H9 (cell line): ENCODE measurements at regions not wholly inside any gene's neighbourhood (a gene's known extent, or its start where the extent isn't known, plus 50 kb on each side); places are given as distances from the start of the nearest gene placed in this dataset.

Experiments used
- DNase-seq: peaks from one replicate; pipeline ENCODE4 v3.0.0-alpha.2; 2017
- H2AFZ ChIP-seq: one replicate; pipeline ENCODE4 v1.6.1; 2013; ENCODE audit warnings: mild to moderate bottlenecking, low read length, control low read depth, moderate library complexity
- H2AK5ac ChIP-seq: 2 replicates; pipeline ENCODE4 v1.6.1; 2013; ENCODE audit warnings: low read length, control low read depth, mixed read lengths; ENCODE audit not compliant: insufficient read length
- H2BK120ac ChIP-seq: one replicate; pipeline ENCODE4 v1.6.1; 2013; ENCODE audit warnings: low read depth, mild to moderate bottlenecking, low read length, control low read depth, inconsistent platforms; ENCODE audit not compliant: poor library complexity, severe bottlenecking
- H2BK12ac ChIP-seq: 2 replicates; pipeline ENCODE4 v1.6.1; 2013; ENCODE audit warnings: low read length, control low read depth, mixed read lengths, low read depth; ENCODE audit not compliant: insufficient read length
- H2BK15ac ChIP-seq: 2 replicates; pipeline ENCODE4 v1.6.1; 2013; ENCODE audit warnings: low read depth, low read length, control low read depth
- H2BK20ac ChIP-seq: one replicate; pipeline ENCODE4 v1.6.1; 2013; ENCODE audit warnings: low read depth, mild to moderate bottlenecking, low read length, control low read depth, inconsistent platforms; ENCODE audit not compliant: poor library complexity, severe bottlenecking
- H2BK5ac ChIP-seq: 2 replicates; pipeline ENCODE4 v1.6.1; 2013; ENCODE audit warnings: low read length, control low read depth, mixed read lengths; ENCODE audit not compliant: insufficient read length
- H3K14ac ChIP-seq: 2 replicates; pipeline ENCODE4 v1.6.1; 2013; ENCODE audit warnings: low read length, control low read depth; ENCODE audit not compliant: insufficient read depth
- H3K18ac ChIP-seq: 2 replicates; pipeline ENCODE4 v1.6.1; 2013; ENCODE audit warnings: low read depth, mild to moderate bottlenecking, mixed read lengths, low read length, control low read depth; ENCODE audit not compliant: insufficient read length
- H3K23ac ChIP-seq: 2 replicates; pipeline ENCODE4 v1.6.1; 2013; ENCODE audit warnings: low read length, control low read depth, mixed read lengths, low read depth; ENCODE audit not compliant: insufficient read length
- H3K23me2 ChIP-seq: 2 replicates; pipeline ENCODE4 v1.6.1; 2013; ENCODE audit warnings: low read depth, mild to moderate bottlenecking, mixed read lengths, low read length, control low read depth; ENCODE audit not compliant: insufficient read length, poor library complexity, severe bottlenecking
- H3K27ac ChIP-seq: 2 replicates; pipeline ENCODE4 v1.5.1; 2013; ENCODE audit warnings: low read length, control low read depth, mixed read lengths, low read depth; ENCODE audit not compliant: insufficient read length
- H3K27me3 ChIP-seq: 2 replicates; pipeline ENCODE4 v1.6.1; 2013; ENCODE audit warnings: low read length, control low read depth, inconsistent platforms; ENCODE audit not compliant: insufficient read depth
- H3K4ac ChIP-seq: 2 replicates; pipeline ENCODE4 v1.6.1; 2013; ENCODE audit warnings: low read depth, mild to moderate bottlenecking, control low read depth, inconsistent platforms, low read length, moderate library complexity
- H3K4me1 ChIP-seq: 2 replicates; pipeline ENCODE4 v1.6.1; 2013; ENCODE audit warnings: low read length, control low read depth, inconsistent platforms; ENCODE audit not compliant: insufficient read depth
- H3K4me2 ChIP-seq: 2 replicates; pipeline ENCODE4 v1.6.1; 2013; ENCODE audit warnings: low read length, control low read depth, mixed read lengths; ENCODE audit not compliant: insufficient read length, insufficient read depth
- H3K56ac ChIP-seq: 2 replicates; pipeline ENCODE4 v1.6.1; 2013; ENCODE audit warnings: low read depth, mild to moderate bottlenecking, mixed read lengths, low read length, control low read depth; ENCODE audit not compliant: insufficient read length
- H3K79me1 ChIP-seq: 2 replicates; pipeline ENCODE4 v1.6.1; 2013; ENCODE audit warnings: low read depth, mild to moderate bottlenecking, moderate library complexity, low read length, control low read depth, inconsistent platforms; ENCODE audit not compliant: insufficient read depth, poor library complexity, severe bottlenecking
- H3K79me2 ChIP-seq: 2 replicates; pipeline ENCODE4 v1.6.1; 2013; ENCODE audit warnings: low read length, control low read depth, inconsistent platforms; ENCODE audit not compliant: insufficient read depth
- H3K9ac ChIP-seq: 2 replicates; pipeline ENCODE4 v1.6.1; 2013; ENCODE audit warnings: low read length, control low read depth, mixed read lengths; ENCODE audit not compliant: insufficient read length; ENCODE audit errors: extremely low read depth
- H3K9me3 ChIP-seq: one replicate; pipeline ENCODE4 v1.6.1; 2013; ENCODE audit warnings: low read depth, low read length, inconsistent platforms; ENCODE audit not compliant: control insufficient read depth
- H3T11ph ChIP-seq: one replicate; pipeline ENCODE4 v1.6.1; 2013; ENCODE audit warnings: mild to moderate bottlenecking, low read length, control low read depth, inconsistent platforms
- H4K20me1 ChIP-seq: one replicate; pipeline ENCODE4 v1.6.1; 2013; ENCODE audit not compliant: control insufficient read depth, insufficient read length, insufficient read depth
- H4K5ac ChIP-seq: 2 replicates; pipeline ENCODE4 v1.6.1; 2013; ENCODE audit warnings: low read depth, mild to moderate bottlenecking, mixed read lengths, low read length, control low read depth; ENCODE audit not compliant: insufficient read length
- H4K8ac ChIP-seq: replicated peaks from 2 replicates; pipeline ENCODE4 v1.6.1; 2013; ENCODE audit warnings: low read length, control low read depth, mixed read lengths, low read depth; ENCODE audit not compliant: insufficient read length
- H4K91ac ChIP-seq: 2 replicates; pipeline ENCODE4 v1.6.1; 2013; ENCODE audit warnings: low read depth, mild to moderate bottlenecking, moderate library complexity, mixed read lengths, low read length, control low read depth; ENCODE audit not compliant: insufficient read length
- H3K27ac Mint-ChIP-seq, 3 experiments: 2 replicates in 2 of 3; 3 replicates in 1 of 3; pipeline ENCODE4 v1.8.0; 2020 to 2021; ENCODE audit warnings: mixed read lengths in 3 of 3, mild to moderate bottlenecking in 1 of 3, moderate library complexity in 1 of 3
- H3K27me3 Mint-ChIP-seq: 2 replicates; pipeline ENCODE4 v1.8.0; 2021; ENCODE audit warnings: low read depth, mild to moderate bottlenecking, moderate library complexity, mixed read lengths
- H3K36me3 Mint-ChIP-seq, 3 experiments: 2 replicates in 2 of 3; 3 replicates in 1 of 3; pipeline ENCODE4 v1.8.0; 2020 to 2021; ENCODE audit warnings: low read depth in 3 of 3, mixed read lengths in 3 of 3; ENCODE audit not compliant: insufficient read depth in 1 of 3
- H3K4me1 Mint-ChIP-seq, 2 experiments: 2 replicates each; pipeline ENCODE4 v1.8.0; 2020; ENCODE audit warnings: mixed read lengths in 2 of 2
- H3K4me3 Mint-ChIP-seq, 2 experiments: 2 replicates in 1 of 2; 3 replicates in 1 of 2; pipeline ENCODE4 v1.8.0; 2020 to 2021; ENCODE audit warnings: mild to moderate bottlenecking in 2 of 2, mixed read lengths in 2 of 2, moderate library complexity in 1 of 2
- H3K9me3 Mint-ChIP-seq, 2 experiments: 2 replicates in 1 of 2; 3 replicates in 1 of 2; pipeline ENCODE4 v1.8.0; 2020; ENCODE audit warnings: mild to moderate bottlenecking in 2 of 2, mixed read lengths in 2 of 2, moderate library complexity in 1 of 2
- WGBS: extraction: QIAGEN DNeasy Blood & Tissue Kit; methylation state at CpG from one replicate; pipeline ENCODE4 v1.1.7; 2013; ENCODE audit warnings: missing lambda C conversion rate, low lambda C conversion rate, mixed read lengths; ENCODE audit not compliant: insufficient read length; ENCODE audit errors: extremely low coverage; 5-methylcytosine and 5-hydroxymethylcytosine counted together
- TF ChIP-seq, protein P1 (sequence below): fragments of 200-600 bp; sonication (generic); conservative IDR thresholded peaks from 3 replicates; pipeline ENCODE4 v1.8.0; 2021; ENCODE audit warnings: antibody characterized with exemption, mild to moderate bottlenecking

DNA sequence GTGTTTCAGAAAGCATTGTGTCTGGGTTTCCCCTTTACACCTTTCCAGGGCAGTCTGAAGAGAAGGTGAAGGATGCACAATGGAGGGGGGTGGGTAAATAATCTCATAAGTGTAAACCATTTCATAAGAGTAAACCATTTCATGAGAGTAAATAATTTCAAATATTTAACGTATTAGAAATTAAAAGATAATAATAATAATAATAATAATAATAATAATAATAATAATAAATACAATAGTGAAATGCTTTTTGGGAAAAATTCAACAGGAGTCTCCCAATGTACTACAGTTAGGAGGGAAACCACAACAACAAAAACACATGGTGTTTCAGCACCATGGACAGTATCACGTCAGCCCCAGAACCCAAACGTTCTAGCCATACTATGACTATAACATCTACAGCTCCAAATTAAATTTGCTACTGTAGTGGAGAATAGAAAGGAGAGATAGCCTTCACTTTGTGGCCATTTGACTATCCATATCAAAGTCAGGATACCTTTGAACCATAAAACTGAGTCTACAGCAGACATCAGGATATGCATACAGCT is 691.8 kb downstream of the BCL11B start:
- no peaks in the 10 kb centered on the region for H4K20me1 ChIP-seq

More for the DNA sequence above, 691.8 kb downstream of the BCL11B start:
- no CpG with 5 or more reads among the region's 3 CpGs for WGBS
- Mint-ChIP-seq H3K9me3 (peaks cover 2 to 10% of the 10 kb centered on the region in 2 experiments; a peak in 3 of 5 replicates), H3K4me1 (no peaks in the 10 kb centered on the region; a peak in 1 of 4 replicates), H3K4me3 (no peak overlapping the region), H3K27ac (no peak overlapping the region), H3K27me3 (peaks cover 6% of the 10 kb centered on the region), H3K36me3 (no peaks in the 10 kb centered on the region)
- Histone ChIP-seq H3K79me2 (no peaks in the 10 kb centered on the region), H2BK15ac (no peak overlapping the region), H2BK5ac (no peak overlapping the region), H3K4me2 (no peak overlapping the region), H3K23me2 (no peaks in the 10 kb centered on the region), H2BK20ac (no peak overlapping the region), H4K91ac (no peak overlapping the region), H4K5ac (no peak overlapping the region), H3K27ac (no peak overlapping the region), H3K4me1 (no peaks in the 10 kb centered on the region), H3K23ac (no peak overlapping the region), H3K9me3 (no peaks in the 10 kb centered on the region), H3K27me3 (no peaks in the 10 kb centered on the region), H2AFZ (no peak overlapping the region), H3T11ph (no peak overlapping the region), H3K18ac (no peak overlapping the region), H3K9ac (no peak overlapping the region), H3K4ac (no peak overlapping the region), H3K79me1 (no peaks in the 10 kb centered on the region), H3K56ac (no peak overlapping the region), H4K8ac (no peak overlapping the region), H3K14ac (no peak overlapping the region), H2BK12ac (no peak overlapping the region), H2AK5ac (no peak overlapping the region), H2BK120ac (no peak overlapping the region)
- DNase-seq, result no peak
- TF ChIP-seq, protein P1, sequence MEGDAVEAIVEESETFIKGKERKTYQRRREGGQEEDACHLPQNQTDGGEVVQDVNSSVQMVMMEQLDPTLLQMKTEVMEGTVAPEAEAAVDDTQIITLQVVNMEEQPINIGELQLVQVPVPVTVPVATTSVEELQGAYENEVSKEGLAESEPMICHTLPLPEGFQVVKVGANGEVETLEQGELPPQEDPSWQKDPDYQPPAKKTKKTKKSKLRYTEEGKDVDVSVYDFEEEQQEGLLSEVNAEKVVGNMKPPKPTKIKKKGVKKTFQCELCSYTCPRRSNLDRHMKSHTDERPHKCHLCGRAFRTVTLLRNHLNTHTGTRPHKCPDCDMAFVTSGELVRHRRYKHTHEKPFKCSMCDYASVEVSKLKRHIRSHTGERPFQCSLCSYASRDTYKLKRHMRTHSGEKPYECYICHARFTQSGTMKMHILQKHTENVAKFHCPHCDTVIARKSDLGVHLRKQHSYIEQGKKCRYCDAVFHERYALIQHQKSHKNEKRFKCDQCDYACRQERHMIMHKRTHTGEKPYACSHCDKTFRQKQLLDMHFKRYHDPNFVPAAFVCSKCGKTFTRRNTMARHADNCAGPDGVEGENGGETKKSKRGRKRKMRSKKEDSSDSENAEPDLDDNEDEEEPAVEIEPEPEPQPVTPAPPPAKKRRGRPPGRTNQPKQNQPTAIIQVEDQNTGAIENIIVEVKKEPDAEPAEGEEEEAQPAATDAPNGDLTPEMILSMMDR, result no peak
